H9 (cell line): ENCODE measurements at regions not wholly inside any gene's neighbourhood (a gene's known extent, or its start where the extent isn't known, plus 50 kb on each side); places are given as distances from the start of the nearest gene placed in this dataset.

Experiments used
- DNase-seq: peaks from one replicate; pipeline ENCODE4 v3.0.0-alpha.2; 2017
- H2AFZ ChIP-seq: one replicate; pipeline ENCODE4 v1.6.1; 2013; ENCODE audit warnings: mild to moderate bottlenecking, low read length, control low read depth, moderate library complexity
- H2AK5ac ChIP-seq: 2 replicates; pipeline ENCODE4 v1.6.1; 2013; ENCODE audit warnings: low read length, control low read depth, mixed read lengths; ENCODE audit not compliant: insufficient read length
- H2BK120ac ChIP-seq: one replicate; pipeline ENCODE4 v1.6.1; 2013; ENCODE audit warnings: low read depth, mild to moderate bottlenecking, low read length, control low read depth, inconsistent platforms; ENCODE audit not compliant: poor library complexity, severe bottlenecking
- H2BK12ac ChIP-seq: 2 replicates; pipeline ENCODE4 v1.6.1; 2013; ENCODE audit warnings: low read length, control low read depth, mixed read lengths, low read depth; ENCODE audit not compliant: insufficient read length
- H2BK15ac ChIP-seq: 2 replicates; pipeline ENCODE4 v1.6.1; 2013; ENCODE audit warnings: low read depth, low read length, control low read depth
- H2BK20ac ChIP-seq: one replicate; pipeline ENCODE4 v1.6.1; 2013; ENCODE audit warnings: low read depth, mild to moderate bottlenecking, low read length, control low read depth, inconsistent platforms; ENCODE audit not compliant: poor library complexity, severe bottlenecking
- H2BK5ac ChIP-seq: 2 replicates; pipeline ENCODE4 v1.6.1; 2013; ENCODE audit warnings: low read length, control low read depth, mixed read lengths; ENCODE audit not compliant: insufficient read length
- H3K14ac ChIP-seq: 2 replicates; pipeline ENCODE4 v1.6.1; 2013; ENCODE audit warnings: low read length, control low read depth; ENCODE audit not compliant: insufficient read depth
- H3K18ac ChIP-seq: 2 replicates; pipeline ENCODE4 v1.6.1; 2013; ENCODE audit warnings: low read depth, mild to moderate bottlenecking, mixed read lengths, low read length, control low read depth; ENCODE audit not compliant: insufficient read length
- H3K23ac ChIP-seq: 2 replicates; pipeline ENCODE4 v1.6.1; 2013; ENCODE audit warnings: low read length, control low read depth, mixed read lengths, low read depth; ENCODE audit not compliant: insufficient read length
- H3K23me2 ChIP-seq: 2 replicates; pipeline ENCODE4 v1.6.1; 2013; ENCODE audit warnings: low read depth, mild to moderate bottlenecking, mixed read lengths, low read length, control low read depth; ENCODE audit not compliant: insufficient read length, poor library complexity, severe bottlenecking
- H3K27ac ChIP-seq: 2 replicates; pipeline ENCODE4 v1.5.1; 2013; ENCODE audit warnings: low read length, control low read depth, mixed read lengths, low read depth; ENCODE audit not compliant: insufficient read length
- H3K27me3 ChIP-seq: 2 replicates; pipeline ENCODE4 v1.6.1; 2013; ENCODE audit warnings: low read length, control low read depth, inconsistent platforms; ENCODE audit not compliant: insufficient read depth
- H3K4ac ChIP-seq: 2 replicates; pipeline ENCODE4 v1.6.1; 2013; ENCODE audit warnings: low read depth, mild to moderate bottlenecking, control low read depth, inconsistent platforms, low read length, moderate library complexity
- H3K4me1 ChIP-seq: 2 replicates; pipeline ENCODE4 v1.6.1; 2013; ENCODE audit warnings: low read length, control low read depth, inconsistent platforms; ENCODE audit not compliant: insufficient read depth
- H3K4me2 ChIP-seq: 2 replicates; pipeline ENCODE4 v1.6.1; 2013; ENCODE audit warnings: low read length, control low read depth, mixed read lengths; ENCODE audit not compliant: insufficient read length, insufficient read depth
- H3K56ac ChIP-seq: 2 replicates; pipeline ENCODE4 v1.6.1; 2013; ENCODE audit warnings: low read depth, mild to moderate bottlenecking, mixed read lengths, low read length, control low read depth; ENCODE audit not compliant: insufficient read length
- H3K79me1 ChIP-seq: 2 replicates; pipeline ENCODE4 v1.6.1; 2013; ENCODE audit warnings: low read depth, mild to moderate bottlenecking, moderate library complexity, low read length, control low read depth, inconsistent platforms; ENCODE audit not compliant: insufficient read depth, poor library complexity, severe bottlenecking
- H3K79me2 ChIP-seq: 2 replicates; pipeline ENCODE4 v1.6.1; 2013; ENCODE audit warnings: low read length, control low read depth, inconsistent platforms; ENCODE audit not compliant: insufficient read depth
- H3K9ac ChIP-seq: 2 replicates; pipeline ENCODE4 v1.6.1; 2013; ENCODE audit warnings: low read length, control low read depth, mixed read lengths; ENCODE audit not compliant: insufficient read length; ENCODE audit errors: extremely low read depth
- H3K9me3 ChIP-seq: one replicate; pipeline ENCODE4 v1.6.1; 2013; ENCODE audit warnings: low read depth, low read length, inconsistent platforms; ENCODE audit not compliant: control insufficient read depth
- H3T11ph ChIP-seq: one replicate; pipeline ENCODE4 v1.6.1; 2013; ENCODE audit warnings: mild to moderate bottlenecking, low read length, control low read depth, inconsistent platforms
- H4K20me1 ChIP-seq: one replicate; pipeline ENCODE4 v1.6.1; 2013; ENCODE audit not compliant: control insufficient read depth, insufficient read length, insufficient read depth
- H4K5ac ChIP-seq: 2 replicates; pipeline ENCODE4 v1.6.1; 2013; ENCODE audit warnings: low read depth, mild to moderate bottlenecking, mixed read lengths, low read length, control low read depth; ENCODE audit not compliant: insufficient read length
- H4K8ac ChIP-seq: replicated peaks from 2 replicates; pipeline ENCODE4 v1.6.1; 2013; ENCODE audit warnings: low read length, control low read depth, mixed read lengths, low read depth; ENCODE audit not compliant: insufficient read length
- H4K91ac ChIP-seq: 2 replicates; pipeline ENCODE4 v1.6.1; 2013; ENCODE audit warnings: low read depth, mild to moderate bottlenecking, moderate library complexity, mixed read lengths, low read length, control low read depth; ENCODE audit not compliant: insufficient read length
- H3K27ac Mint-ChIP-seq, 3 experiments: 2 replicates in 2 of 3; 3 replicates in 1 of 3; pipeline ENCODE4 v1.8.0; 2020 to 2021; ENCODE audit warnings: mixed read lengths in 3 of 3, mild to moderate bottlenecking in 1 of 3, moderate library complexity in 1 of 3
- H3K27me3 Mint-ChIP-seq: 2 replicates; pipeline ENCODE4 v1.8.0; 2021; ENCODE audit warnings: low read depth, mild to moderate bottlenecking, moderate library complexity, mixed read lengths
- H3K36me3 Mint-ChIP-seq, 3 experiments: 2 replicates in 2 of 3; 3 replicates in 1 of 3; pipeline ENCODE4 v1.8.0; 2020 to 2021; ENCODE audit warnings: low read depth in 3 of 3, mixed read lengths in 3 of 3; ENCODE audit not compliant: insufficient read depth in 1 of 3
- H3K4me1 Mint-ChIP-seq, 2 experiments: 2 replicates each; pipeline ENCODE4 v1.8.0; 2020; ENCODE audit warnings: mixed read lengths in 2 of 2
- H3K4me3 Mint-ChIP-seq, 2 experiments: 2 replicates in 1 of 2; 3 replicates in 1 of 2; pipeline ENCODE4 v1.8.0; 2020 to 2021; ENCODE audit warnings: mild to moderate bottlenecking in 2 of 2, mixed read lengths in 2 of 2, moderate library complexity in 1 of 2
- H3K9me3 Mint-ChIP-seq, 2 experiments: 2 replicates in 1 of 2; 3 replicates in 1 of 2; pipeline ENCODE4 v1.8.0; 2020; ENCODE audit warnings: mild to moderate bottlenecking in 2 of 2, mixed read lengths in 2 of 2, moderate library complexity in 1 of 2
- CTCF ChIP-seq: fragments of 200-600 bp; sonication (generic); conservative IDR thresholded peaks from 3 replicates; pipeline ENCODE4 v1.8.0; 2021; ENCODE audit warnings: antibody characterized with exemption, mild to moderate bottlenecking
- WGBS: extraction: QIAGEN DNeasy Blood & Tissue Kit; methylation state at CpG from one replicate; pipeline ENCODE4 v1.1.7; 2013; ENCODE audit warnings: missing lambda C conversion rate, low lambda C conversion rate, mixed read lengths; ENCODE audit not compliant: insufficient read length; ENCODE audit errors: extremely low coverage; 5-methylcytosine and 5-hydroxymethylcytosine counted together

- H3K14ac ChIP-seq: no peak overlapping the region
- H2BK12ac ChIP-seq: no peak overlapping the region
- no peak overlapping the region for H3T11ph ChIP-seq
- H3K27me3 ChIP-seq: no peaks in the 10 kb centered on the region
- no peak overlapping the region for H2AK5ac ChIP-seq
- no peak overlapping the region for H4K5ac ChIP-seq
- no peak overlapping the region for H2AFZ ChIP-seq
- H2BK20ac ChIP-seq: no peak overlapping the region
- Mint-ChIP-seq H3K9me3 (peaks cover 0 to 7% of the 10 kb centered on the region in 2 experiments; a peak in 2 of 5 replicates), H3K27me3 (no peaks in the 10 kb centered on the region), H3K4me3 (no peak overlapping the region), H3K27ac (no peak overlapping the region), H3K36me3 (no peaks in the 10 kb centered on the region; a peak in 1 of 7 replicates), H3K4me1 (no peaks in the 10 kb centered on the region)
- DNase-seq: no peak
- H2BK5ac ChIP-seq: no peak overlapping the region
- H3K4me1 ChIP-seq: no peaks in the 10 kb centered on the region
- no peak for TF ChIP-seq CTCF
- no peak overlapping the region for H3K9ac ChIP-seq
- H4K91ac ChIP-seq: no peak overlapping the region
- H3K4me2 ChIP-seq: no peak overlapping the region
- no peak overlapping the region for H3K27ac ChIP-seq
- no peak overlapping the region for H2BK15ac ChIP-seq
- H3K23me2 ChIP-seq: no peaks in the 10 kb centered on the region
- no peaks in the 10 kb centered on the region for H3K79me2 ChIP-seq
- H3K9me3 ChIP-seq: no peaks in the 10 kb centered on the region
- no CpG with 5 or more reads among the region's 2 CpGs for WGBS
- no peaks in the 10 kb centered on the region for H4K20me1 ChIP-seq
- no peak overlapping the region for H3K18ac ChIP-seq
- H3K56ac ChIP-seq: no peak overlapping the region
- H3K4ac ChIP-seq: no peak overlapping the region
- no peaks in the 10 kb centered on the region for H3K79me1 ChIP-seq
- no peak overlapping the region for H3K23ac ChIP-seq
- H2BK120ac ChIP-seq: no peak overlapping the region
- no peak overlapping the region for H4K8ac ChIP-seq
Observed at GRCh38 chr7:118836933-118837332, 612.4 kb downstream of the ANKRD7 start.
